ENCODE measurements at regions not wholly inside any gene's neighbourhood (a gene's known extent, or its start where the extent isn't known, plus 50 kb on each side); places are given as distances from the start of the nearest gene placed in this dataset.
A peak's percentile ranks its signal among the peaks of the same experiment; 100 is the strongest.

DNA sequence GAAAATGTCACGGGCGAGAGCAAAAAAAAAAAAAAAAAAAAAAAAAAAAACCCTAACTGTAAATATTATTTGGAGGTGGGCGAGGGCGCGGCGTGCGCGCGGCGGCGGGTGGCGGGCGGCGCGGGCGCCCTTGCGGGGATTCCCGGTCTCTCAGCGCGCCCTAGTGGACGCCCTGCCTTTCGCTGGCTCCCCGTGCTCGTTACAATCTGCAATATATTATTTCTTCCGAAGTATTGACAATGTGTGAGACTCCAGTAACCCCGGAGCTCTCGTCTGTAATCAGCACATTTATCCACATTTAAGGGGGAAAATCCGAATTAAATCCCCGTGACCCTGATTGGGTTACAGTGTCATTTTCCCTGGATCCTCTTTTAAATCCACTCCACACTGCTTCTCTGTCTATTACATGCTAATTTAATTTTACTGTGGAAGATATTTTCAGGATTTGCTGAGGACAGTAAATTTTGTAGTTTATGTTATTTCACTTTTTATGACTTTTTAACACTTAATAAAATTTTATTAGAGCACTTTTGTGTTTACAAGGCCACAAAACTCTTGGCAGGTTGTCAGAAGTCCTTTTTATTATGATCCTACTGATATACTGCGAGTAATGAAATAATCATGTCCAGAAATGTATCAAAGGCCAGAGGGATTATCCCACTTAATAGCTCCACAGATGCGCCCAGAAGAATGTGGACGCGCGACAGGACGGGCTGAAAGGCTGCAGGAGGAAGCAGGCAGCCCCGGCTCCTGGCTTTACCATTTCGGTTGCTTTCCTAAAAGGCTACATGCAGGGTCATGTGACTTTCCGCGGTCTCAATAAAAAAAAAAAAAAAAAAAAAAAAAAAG, 369.1 kb downstream of the MTX2 start:
- in situ Hi-C loops (cut with HindIII; ENCODE audit: low pct_unique_long_range_greater_than_20kb, low sequenced_read_pairs), result no loop called here
- peak; percentile 71 for DNase-seq (ENCODE audit: low read depth, low spot score)

DNA sequence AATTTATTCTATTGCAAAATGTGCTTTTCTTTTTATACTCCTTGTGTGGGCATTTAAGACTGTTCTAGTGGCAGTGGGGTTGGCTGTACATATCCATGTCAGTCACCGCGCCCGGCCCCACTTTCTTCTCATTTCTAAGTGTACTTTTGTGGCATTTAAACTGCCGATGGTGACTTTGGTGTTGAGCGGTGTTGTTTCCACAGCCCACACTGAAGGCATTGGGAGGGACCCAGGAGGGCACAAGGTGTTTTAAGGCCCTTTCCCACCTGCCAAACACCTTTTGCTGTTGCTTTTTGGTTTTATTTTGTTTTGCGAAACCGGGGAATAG, 369.7 kb downstream of the MTX2 start:
- in situ Hi-C loops (cut with HindIII; ENCODE audit: low pct_unique_long_range_greater_than_20kb, low sequenced_read_pairs), result no loop called here
- DNase-seq (ENCODE audit: low read depth, low spot score), result no peak

DNA sequence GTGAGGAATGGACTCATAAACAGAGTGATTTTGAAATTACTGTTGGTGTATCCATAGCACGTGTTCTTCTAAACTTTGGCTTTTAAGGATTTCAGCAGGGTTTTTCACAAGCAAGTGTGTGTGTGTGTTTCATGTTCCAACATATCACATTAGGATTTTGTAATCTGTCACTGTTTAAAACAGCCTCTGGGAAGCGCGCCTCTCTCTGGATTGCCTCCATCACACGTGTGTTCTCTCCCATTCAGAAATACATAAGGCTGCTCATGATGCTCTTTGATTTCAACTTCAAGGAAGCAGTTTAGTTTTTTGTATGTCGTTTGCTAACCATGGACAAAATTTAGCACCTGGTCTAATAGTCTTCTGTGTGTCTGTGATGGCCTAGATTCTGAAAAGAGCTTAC, 370.4 kb downstream of the MTX2 start:
- in situ Hi-C loops (cut with HindIII; ENCODE audit: low pct_unique_long_range_greater_than_20kb, low sequenced_read_pairs), result no loop called here
- DNase-seq (ENCODE audit: low read depth, low spot score), result no peak

DNA sequence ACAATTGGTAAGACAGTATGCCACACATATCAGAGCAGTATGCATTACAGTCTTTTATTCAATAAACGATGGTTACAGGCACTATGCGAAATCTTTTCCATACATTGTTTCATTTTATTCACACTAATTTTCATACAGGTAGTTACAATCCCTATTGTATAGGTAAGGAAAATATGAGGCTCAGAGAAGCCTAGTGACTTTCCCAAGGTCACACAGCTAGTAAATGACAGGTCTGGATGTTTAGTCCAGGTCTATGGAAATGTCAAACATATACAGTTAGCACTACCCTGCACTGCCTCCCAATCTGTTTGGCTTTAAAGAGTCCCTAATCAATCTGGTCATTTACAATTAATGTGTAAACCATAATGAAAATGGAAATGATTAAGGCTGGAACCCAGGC, 372.2 kb downstream of the MTX2 start:
- no peak for DNase-seq (ENCODE audit: low read depth, low spot score)
- in situ Hi-C loops (cut with HindIII; ENCODE audit: low pct_unique_long_range_greater_than_20kb, low sequenced_read_pairs), result no loop called here

DNA sequence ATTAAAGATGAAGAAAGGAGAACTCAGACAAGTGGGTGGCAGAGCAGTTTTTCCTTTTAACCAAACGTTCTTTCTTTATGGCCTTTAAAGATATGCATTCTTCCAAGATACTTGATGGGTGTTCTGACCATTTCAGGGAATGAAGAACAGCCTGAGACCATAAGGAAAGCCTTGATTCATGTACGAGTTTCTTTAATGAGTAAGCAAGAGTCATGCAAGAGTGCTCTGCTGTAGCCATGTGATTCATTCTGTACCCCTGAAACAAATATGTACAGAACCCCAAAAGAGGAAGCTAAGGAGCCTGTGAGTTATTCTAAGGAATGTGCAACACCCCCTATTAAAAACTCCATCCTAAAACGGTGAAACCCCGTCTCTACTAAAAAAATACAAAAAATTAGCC, 372.8 kb downstream of the MTX2 start:
- in situ Hi-C loops (cut with HindIII; ENCODE audit: low pct_unique_long_range_greater_than_20kb, low sequenced_read_pairs), result no loop called here
- no peak for DNase-seq (ENCODE audit: low read depth, low spot score)

DNA sequence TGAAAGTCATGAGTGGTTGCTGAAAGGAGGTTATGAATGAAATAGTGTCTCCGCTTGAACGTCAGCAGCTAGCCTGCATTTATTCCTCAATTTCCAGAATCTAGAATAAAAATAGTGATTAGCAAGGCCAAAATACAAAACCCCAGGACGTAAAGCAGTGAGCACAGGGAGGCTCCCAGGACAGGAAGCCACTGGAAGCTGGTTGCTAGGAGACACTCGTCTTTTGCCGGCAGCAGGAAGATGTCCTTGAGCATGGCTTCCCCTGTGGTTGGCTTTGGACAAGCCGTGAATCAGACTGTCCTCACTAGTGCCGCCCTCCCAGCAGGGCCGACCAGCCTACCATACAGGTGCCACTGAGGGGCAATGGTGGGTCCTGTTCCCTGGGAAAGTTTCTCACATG, 374.4 kb downstream of the MTX2 start:
- in situ Hi-C loops (cut with HindIII; ENCODE audit: low pct_unique_long_range_greater_than_20kb, low sequenced_read_pairs), result no loop called here
- peak; percentile 32 for DNase-seq (ENCODE audit: low read depth, low spot score)

DNA sequence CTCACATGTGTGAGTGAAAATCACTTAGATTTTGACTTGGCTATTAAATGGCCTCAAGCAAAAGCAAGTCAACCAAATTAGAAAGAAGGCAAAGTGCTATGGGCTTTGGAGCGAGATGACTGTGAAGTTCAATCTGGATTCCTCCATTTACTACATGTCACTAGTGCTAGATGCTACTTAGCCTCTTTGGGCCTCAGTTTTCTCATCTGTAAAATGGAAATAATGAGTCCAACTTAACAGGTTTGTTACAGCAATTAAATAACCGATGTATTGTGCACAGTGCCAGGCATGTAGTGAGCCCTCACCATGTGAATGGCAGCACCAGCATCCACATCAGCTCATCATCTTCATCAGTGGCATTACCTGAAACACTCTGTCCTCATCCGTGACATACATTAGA, 376.3 kb downstream of the MTX2 start:
- in situ Hi-C loops (cut with HindIII; ENCODE audit: low pct_unique_long_range_greater_than_20kb, low sequenced_read_pairs), result no loop called here
- no peak for DNase-seq (ENCODE audit: low read depth, low spot score)

DNA sequence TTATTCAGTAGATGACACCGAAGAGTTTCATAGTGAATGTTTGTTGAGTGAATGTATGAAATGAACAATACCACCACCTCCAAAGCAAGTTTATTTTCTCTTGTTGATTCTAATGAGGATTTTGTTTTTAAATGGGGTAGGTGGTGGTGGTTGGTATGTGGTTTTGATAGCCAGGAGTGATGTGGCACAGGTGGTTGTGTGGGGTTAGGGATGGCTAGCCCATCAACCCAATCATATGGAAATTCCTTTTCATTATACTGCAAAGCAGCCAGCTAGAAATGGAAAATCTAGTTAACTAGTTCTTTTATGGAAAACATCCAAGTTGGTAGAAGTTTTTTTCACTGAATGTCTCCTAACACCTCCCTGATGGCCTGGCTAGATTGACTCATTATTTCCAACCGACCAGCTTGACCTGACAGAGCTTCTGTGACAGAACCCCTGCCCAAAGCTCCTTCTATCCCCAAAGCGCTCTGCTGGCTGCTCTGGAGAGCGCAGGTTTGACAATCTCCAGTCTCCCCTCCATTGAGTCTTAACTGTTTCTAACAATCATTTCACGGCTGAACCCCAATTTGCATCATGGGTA, 376.9 kb downstream of the MTX2 start:
- no peak for DNase-seq (ENCODE audit: low read depth, low spot score)
- in situ Hi-C loops (cut with HindIII; ENCODE audit: low pct_unique_long_range_greater_than_20kb, low sequenced_read_pairs), result no loop called here

DNA sequence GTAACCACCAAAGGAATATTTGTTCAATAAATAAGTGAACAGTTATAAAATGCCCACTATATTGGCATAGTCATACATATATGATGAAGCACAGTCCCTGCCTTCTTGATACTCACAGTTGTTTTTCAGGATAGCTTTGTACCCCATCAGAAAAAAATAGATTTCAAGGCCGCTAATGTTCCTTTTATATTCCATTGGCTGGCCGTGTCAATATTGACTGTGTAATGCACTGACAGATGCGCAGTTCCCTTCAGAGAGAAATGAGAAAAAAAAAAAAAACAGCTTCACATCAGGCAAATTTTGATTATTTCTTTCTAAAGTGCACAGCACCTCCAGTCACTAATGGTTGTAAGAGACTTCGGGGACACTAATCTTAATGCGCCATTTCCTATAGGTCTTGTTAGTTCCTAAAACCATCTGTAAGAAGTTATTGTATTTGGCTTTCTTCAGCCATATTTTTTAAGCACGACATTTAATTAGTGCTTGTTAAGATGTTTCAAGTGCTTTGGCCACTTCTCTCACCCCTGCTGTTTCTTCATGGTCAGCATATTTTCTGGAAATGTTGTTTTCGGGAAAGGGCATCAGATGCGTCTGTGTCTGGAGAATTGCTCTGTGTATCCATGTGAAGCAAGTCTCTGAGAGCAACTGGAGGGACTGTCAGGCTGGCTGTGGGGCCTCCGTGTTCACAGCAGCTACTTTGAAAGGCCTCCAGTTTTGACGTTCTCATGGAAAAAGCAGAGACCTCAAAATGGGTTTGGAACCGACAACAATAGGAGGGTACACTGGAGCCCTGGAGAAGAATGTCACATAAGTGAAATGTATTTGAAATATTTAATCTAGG, 378.3 kb downstream of the MTX2 start:
- DNase-seq (ENCODE audit: low read depth, low spot score), result no peak
- in situ Hi-C loops (cut with HindIII; ENCODE audit: low pct_unique_long_range_greater_than_20kb, low sequenced_read_pairs), result no loop called here

DNA sequence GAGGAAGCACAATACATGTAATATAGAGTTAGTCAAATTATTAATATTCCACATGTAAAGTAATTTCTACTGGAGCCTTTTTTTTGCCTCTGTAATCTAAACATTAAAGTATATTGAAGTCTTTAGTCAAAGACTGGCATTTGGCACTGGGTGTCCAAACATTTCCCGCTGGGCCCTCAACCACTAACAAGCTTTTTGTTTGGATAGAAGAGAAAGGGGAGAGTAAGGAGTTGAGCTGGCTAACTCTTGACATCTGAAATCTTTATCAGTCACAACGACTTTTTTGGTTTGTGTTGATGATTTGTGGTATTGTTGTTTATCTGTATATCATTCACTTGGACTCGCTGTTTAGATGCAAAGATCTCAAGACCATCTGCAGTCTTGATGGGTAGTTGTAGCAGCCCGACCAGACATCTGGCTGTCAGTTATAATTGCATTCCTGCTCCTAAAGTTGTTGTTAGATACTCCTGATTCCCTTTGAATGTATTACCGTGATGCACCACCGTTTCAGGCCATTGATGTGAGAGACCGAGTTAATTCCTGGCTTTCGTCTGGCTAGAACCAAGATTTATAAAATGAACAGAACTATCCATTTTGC, 379.6 kb downstream of the MTX2 start:
- in situ Hi-C loops (cut with HindIII; ENCODE audit: low pct_unique_long_range_greater_than_20kb, low sequenced_read_pairs), result no loop called here
- DNase-seq (ENCODE audit: low read depth, low spot score), result no peak

DNA sequence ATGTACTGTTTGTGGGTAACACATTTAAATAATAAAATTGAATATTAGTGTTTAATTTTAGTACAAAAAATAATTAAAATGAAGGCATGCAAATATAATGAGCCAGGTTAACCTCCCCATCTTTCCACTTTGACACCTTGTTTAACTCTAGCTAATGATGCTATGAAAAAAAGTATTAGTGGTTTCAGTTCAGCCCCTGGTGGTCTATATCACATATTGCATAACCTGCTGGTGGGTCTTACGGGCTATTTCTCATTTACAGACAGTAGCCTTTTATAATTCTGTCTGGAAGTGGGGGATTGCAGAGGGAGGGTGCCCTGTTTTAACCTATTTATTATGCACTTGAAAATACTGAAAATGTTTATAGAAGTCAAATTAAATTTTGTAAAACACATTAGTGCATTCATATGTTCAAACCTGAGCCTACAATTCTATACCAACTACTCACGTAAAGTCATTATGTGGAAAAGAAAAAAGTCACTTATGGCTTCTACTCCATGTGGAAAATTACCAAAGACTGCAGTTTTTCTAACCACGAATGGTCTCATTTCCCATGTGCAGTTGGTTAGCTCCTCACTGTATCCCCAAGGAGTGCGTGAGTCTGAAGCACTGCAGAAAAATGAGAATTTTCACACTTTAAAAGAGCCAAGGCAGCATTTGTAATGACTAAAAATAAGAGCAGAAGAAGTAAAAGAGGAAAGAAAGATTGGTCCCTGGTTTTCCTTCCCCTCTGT, 381.0 kb downstream of the MTX2 start:
- in situ Hi-C loops (cut with HindIII; ENCODE audit: low pct_unique_long_range_greater_than_20kb, low sequenced_read_pairs), result no loop called here
- DNase-seq (ENCODE audit: low read depth, low spot score), result no peak

DNA sequence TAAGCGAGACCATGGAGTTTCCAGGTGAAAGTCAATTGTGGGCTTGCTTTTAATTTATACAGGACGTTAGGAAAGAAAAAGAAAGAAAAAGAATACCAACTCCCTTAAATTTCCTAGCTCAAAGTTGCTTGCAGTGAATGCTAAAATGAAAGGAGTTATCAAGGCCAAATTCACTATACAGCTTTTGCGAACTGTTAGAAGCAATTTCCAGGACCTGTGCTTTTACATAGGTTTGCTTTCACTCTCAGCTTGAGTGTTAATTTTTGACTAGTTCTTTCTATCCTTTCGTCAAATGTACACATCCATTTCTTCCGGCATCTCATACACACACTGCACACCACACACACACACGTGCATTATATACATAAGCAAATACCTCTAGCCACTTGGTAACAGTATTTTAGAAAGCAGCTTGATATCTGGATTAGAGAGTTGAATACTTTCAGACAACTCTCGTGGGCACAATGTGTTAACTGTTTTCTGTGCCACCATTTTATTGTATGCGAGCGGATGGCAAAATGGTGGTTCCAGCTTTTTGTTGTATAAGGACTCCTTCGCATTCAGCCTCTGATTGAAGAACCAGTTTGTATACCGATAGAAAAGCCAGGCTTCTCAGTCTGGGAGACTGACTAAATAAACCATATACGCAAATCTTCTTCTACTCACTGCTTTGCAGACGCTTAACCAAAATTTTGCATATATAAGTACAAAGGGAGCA, 381.8 kb downstream of the MTX2 start:
- in situ Hi-C loops (cut with HindIII; ENCODE audit: low pct_unique_long_range_greater_than_20kb, low sequenced_read_pairs), result no loop called here
- DNase-seq (ENCODE audit: low read depth, low spot score), result no peak

DNA sequence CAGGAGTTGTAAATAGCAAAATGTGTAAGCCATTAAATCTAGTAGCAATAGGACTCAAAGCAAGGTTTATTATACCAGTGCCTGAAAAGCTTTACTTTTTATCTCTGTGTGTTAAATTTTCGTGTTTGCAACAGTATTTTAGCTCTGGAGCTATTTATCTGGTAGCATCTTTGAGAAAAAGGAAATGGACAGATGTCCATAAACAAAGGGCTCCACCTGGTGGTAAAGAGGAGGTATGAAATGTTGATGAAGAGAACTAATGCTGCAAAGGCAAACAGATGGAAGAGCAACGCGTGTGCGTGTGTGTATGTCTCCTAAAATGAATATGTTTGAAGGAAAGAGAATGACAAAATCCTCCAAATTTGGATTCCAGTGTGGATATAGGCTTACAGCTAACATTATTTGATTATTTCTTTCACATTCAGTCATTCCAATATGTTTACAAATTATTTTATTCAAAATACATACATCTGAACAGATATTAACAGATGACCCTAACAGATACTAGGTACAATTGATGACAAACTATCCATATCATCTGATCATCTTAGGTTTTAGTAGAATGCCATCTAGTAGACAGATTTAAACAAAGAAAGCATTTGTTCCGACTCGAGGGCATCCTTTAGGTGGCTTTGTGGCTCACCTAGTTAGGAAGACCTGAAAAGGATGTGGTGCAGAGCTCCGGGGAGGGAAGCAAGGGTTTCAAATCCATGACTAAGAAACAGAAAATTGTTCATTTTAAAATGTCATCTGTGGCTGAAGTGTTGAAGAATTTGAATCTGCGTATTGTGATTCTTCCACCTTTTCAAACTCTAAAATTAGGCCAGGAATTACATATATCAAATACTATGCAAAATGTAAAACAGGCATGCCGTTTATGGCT, 383.3 kb downstream of the MTX2 start:
- DNase-seq (ENCODE audit: low read depth, low spot score), result peak; percentile 68
- in situ Hi-C loops (cut with HindIII; ENCODE audit: low pct_unique_long_range_greater_than_20kb, low sequenced_read_pairs), result no loop called here

DNA sequence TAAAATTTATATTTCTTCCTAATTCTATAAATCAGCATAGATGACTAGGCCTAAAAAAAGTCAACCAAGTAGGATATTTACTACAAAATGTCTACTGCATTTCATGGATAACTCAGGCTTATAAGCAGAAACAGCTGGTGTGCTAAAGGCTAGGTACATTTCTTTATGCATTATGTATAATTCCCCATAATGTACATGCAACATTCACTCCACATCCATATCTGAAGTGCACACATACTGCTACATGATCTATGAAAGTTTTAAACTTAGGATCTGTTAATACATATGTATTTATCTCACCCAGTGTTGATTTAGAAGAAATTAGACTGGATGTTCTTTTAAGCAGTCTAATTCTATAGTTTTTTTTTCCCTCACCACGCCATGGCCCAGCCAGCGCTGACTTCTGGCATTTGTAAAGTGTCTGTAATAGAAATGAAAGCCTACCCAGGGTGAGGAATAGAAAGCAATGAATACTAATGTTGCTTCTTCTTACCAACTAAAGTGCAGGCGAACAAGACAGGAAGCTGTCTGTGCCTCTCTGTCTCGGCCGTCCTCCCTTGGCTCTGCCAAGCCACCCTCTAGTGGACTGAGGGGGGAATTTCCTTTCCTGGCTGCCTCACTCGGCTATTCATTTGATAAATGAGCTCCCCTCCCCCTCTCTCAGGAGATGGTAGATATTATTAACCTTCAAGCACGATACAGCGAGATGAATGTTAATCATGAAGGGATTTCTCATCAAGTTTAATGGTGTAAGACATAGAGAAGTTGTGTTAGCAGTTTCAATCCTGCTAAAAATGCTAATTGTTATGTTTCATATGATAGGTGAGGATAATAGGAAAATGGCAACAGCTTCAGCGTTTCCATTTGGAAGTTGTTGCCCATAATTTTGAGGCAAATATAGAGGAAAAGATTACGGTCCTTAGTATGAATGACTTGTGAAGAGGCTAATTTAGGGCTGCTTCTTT, 384.5 kb downstream of the MTX2 start:
- DNase-seq (ENCODE audit: low read depth, low spot score), result peak; percentile 88
- in situ Hi-C loops (cut with HindIII; ENCODE audit: low pct_unique_long_range_greater_than_20kb, low sequenced_read_pairs), result no loop called here

DNA sequence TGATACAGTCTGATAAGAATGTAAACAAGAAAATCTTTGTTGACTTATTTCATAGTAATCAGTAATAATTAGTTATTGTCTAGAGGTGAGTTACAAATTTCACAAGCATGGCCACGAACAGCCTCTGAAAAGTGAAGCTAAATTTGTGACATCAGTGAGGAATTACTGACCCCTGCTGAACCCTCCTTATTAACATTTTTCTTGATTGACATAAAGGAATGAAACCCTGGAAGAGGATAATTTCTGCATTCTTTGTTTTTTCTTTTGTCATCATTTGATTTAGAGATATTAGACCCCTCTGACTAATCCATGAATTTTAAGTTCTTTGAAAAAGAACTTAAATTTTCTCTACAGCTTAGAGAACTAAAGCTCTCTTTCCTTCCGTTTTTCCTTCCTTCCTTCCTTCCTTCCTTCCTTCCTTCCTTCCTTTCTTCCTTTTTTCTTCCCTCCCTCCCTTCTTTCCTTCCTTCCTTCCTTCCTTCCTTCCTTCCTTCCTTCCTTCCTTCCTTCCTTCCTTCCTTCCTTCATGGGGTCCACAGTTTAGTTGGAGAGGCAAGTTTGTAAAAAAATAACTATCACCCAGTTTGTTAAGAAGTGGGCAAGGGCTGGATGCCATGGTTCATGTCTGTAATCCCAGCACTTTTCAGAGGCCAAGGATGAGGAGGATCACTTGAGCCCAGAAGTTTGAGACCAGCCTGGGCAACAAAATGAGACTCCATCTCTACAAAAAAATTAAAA, 387.0 kb downstream of the MTX2 start:
- no peak for DNase-seq (ENCODE audit: low read depth, low spot score)
- in situ Hi-C loops (cut with HindIII; ENCODE audit: low pct_unique_long_range_greater_than_20kb, low sequenced_read_pairs), result no loop called here
